ENCODE measurements at regions not wholly inside any gene's neighbourhood (a gene's known extent, or its start where the extent isn't known, plus 50 kb on each side); places are given as distances from the start of the nearest gene placed in this dataset.

DNA sequence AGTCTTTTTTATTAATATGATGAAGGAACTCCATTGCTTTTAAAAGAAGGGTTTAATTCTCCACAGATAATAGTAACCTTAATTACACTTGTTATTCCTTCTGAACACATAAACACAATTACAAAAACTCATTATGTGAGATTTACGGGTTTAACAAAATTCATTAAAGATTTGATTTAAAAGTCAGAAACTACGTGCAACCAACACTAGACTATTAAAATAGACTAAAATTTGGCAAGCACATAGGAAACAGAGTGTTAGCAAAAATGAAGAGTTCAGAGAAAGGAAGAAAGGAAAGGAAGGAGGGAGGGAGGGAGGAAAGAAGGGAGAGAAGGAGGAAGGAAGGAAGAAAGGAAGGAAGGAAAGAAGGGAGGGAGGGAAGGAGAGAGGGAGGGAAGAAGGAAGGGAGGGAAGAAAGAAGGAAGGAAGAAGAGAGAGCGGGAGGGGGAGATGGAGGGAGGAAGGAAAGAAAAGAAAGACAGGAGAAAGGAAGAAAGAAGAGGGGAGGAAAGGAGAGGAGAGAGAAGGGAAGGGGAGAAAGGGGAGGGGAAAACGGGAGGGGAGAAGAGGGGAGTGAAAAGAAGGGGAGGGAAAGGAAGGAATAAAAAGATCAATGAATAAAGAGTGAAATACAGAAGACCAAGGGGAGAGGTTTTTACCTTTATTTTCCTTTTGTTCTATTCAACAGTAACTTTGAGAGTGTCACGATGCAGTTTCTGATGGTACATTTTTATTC lies 123.4 kb upstream of the LYPLAL1 start:
- Histone ChIP-seq H3K36me3 (no peaks in the 10 kb centered on the region), H3K4me1 (no peaks in the 10 kb centered on the region), H3K4me3 (no peak overlapping the region), H3K27me3 (ENCODE audit: low read depth) (no peaks in the 10 kb centered on the region), H3K27ac (replicated peaks) (no peak overlapping the region), H3K9me3 (replicated peaks) (no peaks in the 10 kb centered on the region)
- DNase-seq, result no peak
- TF ChIP-seq, protein P1, sequence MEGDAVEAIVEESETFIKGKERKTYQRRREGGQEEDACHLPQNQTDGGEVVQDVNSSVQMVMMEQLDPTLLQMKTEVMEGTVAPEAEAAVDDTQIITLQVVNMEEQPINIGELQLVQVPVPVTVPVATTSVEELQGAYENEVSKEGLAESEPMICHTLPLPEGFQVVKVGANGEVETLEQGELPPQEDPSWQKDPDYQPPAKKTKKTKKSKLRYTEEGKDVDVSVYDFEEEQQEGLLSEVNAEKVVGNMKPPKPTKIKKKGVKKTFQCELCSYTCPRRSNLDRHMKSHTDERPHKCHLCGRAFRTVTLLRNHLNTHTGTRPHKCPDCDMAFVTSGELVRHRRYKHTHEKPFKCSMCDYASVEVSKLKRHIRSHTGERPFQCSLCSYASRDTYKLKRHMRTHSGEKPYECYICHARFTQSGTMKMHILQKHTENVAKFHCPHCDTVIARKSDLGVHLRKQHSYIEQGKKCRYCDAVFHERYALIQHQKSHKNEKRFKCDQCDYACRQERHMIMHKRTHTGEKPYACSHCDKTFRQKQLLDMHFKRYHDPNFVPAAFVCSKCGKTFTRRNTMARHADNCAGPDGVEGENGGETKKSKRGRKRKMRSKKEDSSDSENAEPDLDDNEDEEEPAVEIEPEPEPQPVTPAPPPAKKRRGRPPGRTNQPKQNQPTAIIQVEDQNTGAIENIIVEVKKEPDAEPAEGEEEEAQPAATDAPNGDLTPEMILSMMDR (IDR thresholded peaks at IDR 0.05; ENCODE audit: borderline replicate concordance), result no peak
- intact Hi-C loops (cut with micrococcal nuclease), result no loop called here

DNA sequence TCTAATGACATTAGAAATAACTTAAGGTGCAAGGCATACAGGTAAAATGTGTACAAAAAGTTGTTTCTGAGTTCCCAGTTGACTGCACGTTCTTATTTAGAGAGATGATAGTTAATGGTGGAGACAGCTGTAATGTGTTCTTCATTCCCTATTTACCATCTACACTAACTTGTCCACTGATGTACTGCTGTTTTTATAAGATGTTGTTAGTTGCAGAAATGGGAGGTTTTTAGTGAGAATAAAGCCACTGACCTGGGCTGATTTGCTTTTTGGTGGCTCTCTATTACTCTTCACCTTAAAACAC lies 122.9 kb upstream of the LYPLAL1 start:
- no peak for DNase-seq
- Histone ChIP-seq H3K4me1 (no peaks in the 10 kb centered on the region), H3K9me3 (replicated peaks) (no peaks in the 10 kb centered on the region), H3K4me3 (no peak overlapping the region), H3K36me3 (no peaks in the 10 kb centered on the region), H3K27me3 (ENCODE audit: low read depth) (no peaks in the 10 kb centered on the region), H3K27ac (replicated peaks) (no peak overlapping the region)
- TF ChIP-seq, protein P1 (IDR thresholded peaks at IDR 0.05; ENCODE audit: borderline replicate concordance), result no peak
- intact Hi-C loops (cut with micrococcal nuclease), result no loop called here

DNA sequence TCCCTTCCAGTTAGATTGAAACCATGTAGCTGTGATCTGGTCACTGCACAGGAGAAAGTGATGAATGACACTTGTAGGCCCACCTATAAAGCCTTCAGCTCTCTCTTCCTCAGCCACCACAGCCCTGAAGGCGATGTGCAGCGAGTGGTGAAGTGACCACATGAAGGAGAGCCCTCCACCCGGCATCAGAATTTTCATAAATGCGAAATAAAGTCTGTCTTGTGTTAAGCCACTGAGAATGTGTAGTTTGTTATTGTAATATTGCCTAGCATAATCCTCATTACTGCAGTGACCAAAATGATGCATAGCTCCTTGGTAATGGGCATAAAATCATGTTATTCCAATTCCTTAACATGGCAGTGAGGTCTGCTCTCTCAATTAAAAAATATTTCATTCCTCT lies 122.1 kb upstream of the LYPLAL1 start:
- TF ChIP-seq, protein P1 (IDR thresholded peaks at IDR 0.05; ENCODE audit: borderline replicate concordance), result no peak
- Histone ChIP-seq H3K4me3 (no peak overlapping the region), H3K27ac (replicated peaks) (no peak overlapping the region), H3K9me3 (replicated peaks) (no peaks in the 10 kb centered on the region), H3K36me3 (no peaks in the 10 kb centered on the region), H3K4me1 (no peaks in the 10 kb centered on the region), H3K27me3 (ENCODE audit: low read depth) (no peaks in the 10 kb centered on the region)
- intact Hi-C loops (cut with micrococcal nuclease), result no loop called here
- no peak for DNase-seq

DNA sequence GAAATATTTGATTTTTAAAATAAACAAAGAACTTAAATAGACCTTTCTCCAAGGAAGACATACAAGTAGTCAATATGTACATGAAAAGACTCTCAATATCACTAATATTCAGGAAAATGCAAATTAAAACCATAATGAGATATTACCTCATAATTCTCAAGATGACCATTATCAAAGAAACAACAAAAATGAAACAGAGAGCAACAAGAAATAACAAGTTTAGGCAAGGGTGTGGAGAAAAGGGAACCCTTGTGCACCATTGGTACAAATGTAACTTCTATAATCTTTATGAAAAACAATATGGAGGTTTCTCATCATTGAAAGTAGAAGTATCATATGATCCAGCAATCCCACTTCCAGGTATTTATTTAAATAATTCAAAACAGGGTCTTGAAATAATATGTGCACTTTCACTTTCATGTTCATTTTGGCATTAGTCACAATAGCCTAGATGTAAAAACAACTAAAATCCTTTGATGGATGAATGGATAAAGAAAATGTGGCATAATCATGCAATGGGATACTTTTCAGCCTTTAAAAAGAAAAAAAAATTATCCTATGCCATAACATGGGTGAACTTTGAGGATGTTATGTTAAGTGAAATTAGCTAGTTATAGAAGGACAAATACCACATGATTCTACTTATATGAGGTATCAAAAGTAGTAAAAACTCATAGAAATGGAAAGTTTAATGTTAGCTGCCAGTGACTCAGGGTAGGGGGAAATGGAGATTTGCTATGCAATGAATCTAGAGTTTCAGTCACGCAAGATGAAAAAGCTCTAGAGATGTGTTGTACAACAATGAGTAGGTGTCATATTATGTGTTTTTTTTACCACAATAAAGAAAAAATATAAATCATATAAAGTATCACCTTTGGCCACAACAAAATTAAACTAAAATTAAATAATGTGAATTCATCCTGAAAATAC lies 114.5 kb upstream of the LYPLAL1 start:
- TF ChIP-seq, protein P1 (IDR thresholded peaks at IDR 0.05; ENCODE audit: borderline replicate concordance), result no peak
- no peak for DNase-seq
- H3K27me3 ChIP-seq (ENCODE audit: low read depth), result no peaks in the 10 kb centered on the region
- H3K27ac ChIP-seq (replicated peaks), result no peak overlapping the region
- peaks cover 11% of the 10 kb centered on the region for H3K9me3 ChIP-seq (replicated peaks)
- H3K4me1 ChIP-seq, result no peaks in the 10 kb centered on the region
- no peaks in the 10 kb centered on the region for H3K36me3 ChIP-seq
- H3K4me3 ChIP-seq, result no peak overlapping the region
- intact Hi-C loops (cut with micrococcal nuclease), result no loop called here

DNA sequence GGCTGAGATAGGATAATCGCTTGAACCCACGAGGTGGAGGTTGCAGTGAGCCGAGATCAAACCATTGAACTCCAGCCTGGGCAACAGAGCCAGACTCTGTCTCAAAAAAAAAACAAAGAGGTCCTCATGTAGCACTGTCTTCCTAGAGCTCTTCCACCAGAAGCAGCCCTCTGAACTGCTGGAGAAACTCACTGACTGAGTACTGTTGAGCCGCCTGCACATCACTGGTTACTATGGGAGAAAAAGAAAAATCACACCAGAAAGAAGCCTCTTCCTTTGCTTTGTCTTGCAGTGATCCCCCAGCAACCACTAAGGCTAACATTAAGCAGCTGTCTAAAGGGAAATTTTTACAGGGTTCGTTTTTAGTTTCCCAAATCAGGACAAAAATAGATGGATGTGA lies 112.9 kb upstream of the LYPLAL1 start:
- H3K36me3 ChIP-seq, result no peaks in the 10 kb centered on the region
- TF ChIP-seq, protein P1 (IDR thresholded peaks at IDR 0.05; ENCODE audit: borderline replicate concordance), result no peak
- H3K4me3 ChIP-seq, result no peak overlapping the region
- H3K27me3 ChIP-seq (ENCODE audit: low read depth), result no peaks in the 10 kb centered on the region
- DNase-seq, result no peak
- H3K27ac ChIP-seq (replicated peaks), result no peak overlapping the region
- intact Hi-C loops (cut with micrococcal nuclease), result no loop called here
- no peaks in the 10 kb centered on the region for H3K4me1 ChIP-seq
- H3K9me3 ChIP-seq (replicated peaks), result peaks cover 11% of the 10 kb centered on the region

Measured in left ventricle myocardium inferior (tissue), 1 donor.